SJSA1 (cell line): ENCODE measurements at regions not wholly inside any gene's neighbourhood (a gene's known extent, or its start where the extent isn't known, plus 50 kb on each side); places are given as distances from the start of the nearest gene placed in this dataset.

Experiments used
- DNase-seq, 2 experiments: peaks; one replicate each; pipeline ENCODE4 v3.0.0-alpha.2; 2015 to 2020; ENCODE audit warnings: low spot score in 2 of 2, low read depth in 1 of 2
- H3K27ac ChIP-seq: fragments of 250-450 bp; sonication (Bioruptor Pico); 2 replicates; pipeline ENCODE4 v1.5.1; 2020; ENCODE audit warnings: mild to moderate bottlenecking, moderate library complexity
- H3K27me3 ChIP-seq: fragments of 250-450 bp; sonication (Bioruptor Pico); replicated peaks from 2 replicates; pipeline ENCODE4 v1.5.1; 2020; ENCODE audit warnings: mild to moderate bottlenecking, moderate library complexity
- H3K36me3 ChIP-seq: fragments of 250-450 bp; sonication (Bioruptor Pico); 2 replicates; pipeline ENCODE4 v1.5.1; 2020; ENCODE audit warnings: mild to moderate bottlenecking
- H3K4me1 ChIP-seq: fragments of 250-450 bp; sonication (Bioruptor Pico); replicated peaks from 2 replicates; pipeline ENCODE4 v1.6.1; 2021; ENCODE audit warnings: mild to moderate bottlenecking
- H3K4me3 ChIP-seq: fragments of 250-450 bp; sonication (Bioruptor Pico); 2 replicates; pipeline ENCODE4 v1.5.1; 2020; ENCODE audit warnings: mild to moderate bottlenecking
- H3K9me3 ChIP-seq: fragments of 250-450 bp; sonication (Bioruptor Pico); replicated peaks from 2 replicates; pipeline ENCODE4 v1.5.1; 2020; ENCODE audit warnings: mild to moderate bottlenecking

DNA sequence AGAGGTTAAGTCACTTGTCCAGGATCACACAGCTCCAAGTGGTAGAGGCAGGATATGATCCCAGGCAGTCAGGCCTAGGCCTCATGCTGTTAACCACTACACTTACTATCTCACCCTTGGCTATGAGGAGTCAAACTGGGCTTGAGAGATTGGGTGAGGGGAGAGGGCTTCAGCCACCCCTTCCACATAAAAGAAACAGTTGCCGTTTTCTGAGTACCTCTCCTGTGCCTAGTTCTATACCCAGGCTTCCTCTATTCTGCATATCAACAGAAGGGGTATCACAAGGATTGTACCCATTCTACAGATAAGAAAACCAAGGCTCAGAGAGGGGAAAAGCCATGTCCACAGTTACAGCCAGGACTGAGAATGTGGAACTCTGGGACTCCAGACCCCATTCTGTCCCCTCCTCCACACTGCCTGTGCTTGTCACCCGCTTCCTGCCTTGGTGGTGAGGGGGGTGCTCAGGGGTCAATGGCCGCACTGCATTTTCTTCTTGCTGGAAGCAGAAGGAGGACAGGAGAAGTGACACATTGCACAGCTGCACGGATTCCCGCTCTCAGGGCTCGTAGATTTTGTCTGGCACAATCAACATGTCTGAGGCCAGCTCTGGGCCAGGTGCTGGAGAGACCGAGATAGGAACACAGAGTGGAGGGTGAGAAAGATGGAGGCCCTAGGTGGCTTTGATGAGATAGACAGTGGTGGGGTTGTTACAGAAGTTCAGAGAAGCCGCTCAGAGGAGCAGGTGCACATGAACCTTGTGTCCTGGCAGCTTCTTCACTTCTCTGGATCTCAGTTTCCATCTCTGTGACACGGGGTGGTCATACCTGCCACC lies 108.4 kb upstream of the PTPN1 start:
- DNase-seq = no peak
- Histone ChIP-seq H3K27me3 (no peaks in the 10 kb centered on the region), H3K9me3 (no peaks in the 10 kb centered on the region), H3K27ac (no peak overlapping the region), H3K4me1 (no peaks in the 10 kb centered on the region), H3K4me3 (no peak overlapping the region), H3K36me3 (no peaks in the 10 kb centered on the region)

DNA sequence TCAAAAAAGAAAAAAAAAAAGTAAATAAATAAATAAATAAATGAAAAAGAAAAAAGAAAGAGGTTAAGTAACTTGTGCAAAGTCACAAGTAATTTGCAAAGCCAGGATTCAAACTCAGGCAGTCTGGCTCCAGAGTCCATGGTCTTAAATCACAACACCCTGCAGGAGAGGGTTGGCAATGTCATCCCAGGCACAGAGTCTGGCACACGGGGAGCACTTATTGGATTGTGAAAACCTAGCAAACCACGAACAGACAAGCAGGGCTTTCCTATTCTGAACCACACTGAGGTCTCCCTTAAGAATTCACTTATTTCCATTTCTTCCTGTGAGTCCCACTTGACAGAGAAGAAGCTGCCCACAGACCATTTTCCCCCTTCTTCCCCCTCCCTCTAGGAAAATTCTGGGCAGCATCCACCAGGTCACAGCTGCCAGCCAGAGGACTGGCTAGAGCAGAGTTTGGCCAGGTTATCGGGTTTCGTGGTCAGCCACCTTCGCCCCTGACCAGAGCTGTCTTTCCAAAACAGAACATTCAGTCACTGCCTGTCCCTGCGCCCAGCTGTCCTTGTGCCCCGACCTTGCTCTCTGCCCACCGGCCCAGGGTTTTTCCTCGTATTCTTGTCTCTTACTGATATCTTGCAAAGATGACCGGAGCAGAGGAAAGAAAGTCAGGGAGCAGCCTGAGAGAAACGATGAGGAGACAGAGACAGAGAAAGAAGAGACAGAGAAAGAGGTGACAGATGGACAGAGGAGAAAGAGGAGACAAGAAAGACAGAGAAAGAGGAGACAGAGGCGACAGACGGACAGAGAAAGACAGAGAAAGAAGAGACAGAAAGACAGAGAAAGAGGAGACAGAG lies 106.4 kb upstream of the PTPN1 start:
- DNase-seq = no peak
- H3K4me1 ChIP-seq = no peaks in the 10 kb centered on the region
- no peaks in the 10 kb centered on the region for H3K36me3 ChIP-seq
- no peak overlapping the region for H3K27ac ChIP-seq
- no peak overlapping the region for H3K4me3 ChIP-seq
- no peaks in the 10 kb centered on the region for H3K9me3 ChIP-seq
- H3K27me3 ChIP-seq = no peaks in the 10 kb centered on the region

DNA sequence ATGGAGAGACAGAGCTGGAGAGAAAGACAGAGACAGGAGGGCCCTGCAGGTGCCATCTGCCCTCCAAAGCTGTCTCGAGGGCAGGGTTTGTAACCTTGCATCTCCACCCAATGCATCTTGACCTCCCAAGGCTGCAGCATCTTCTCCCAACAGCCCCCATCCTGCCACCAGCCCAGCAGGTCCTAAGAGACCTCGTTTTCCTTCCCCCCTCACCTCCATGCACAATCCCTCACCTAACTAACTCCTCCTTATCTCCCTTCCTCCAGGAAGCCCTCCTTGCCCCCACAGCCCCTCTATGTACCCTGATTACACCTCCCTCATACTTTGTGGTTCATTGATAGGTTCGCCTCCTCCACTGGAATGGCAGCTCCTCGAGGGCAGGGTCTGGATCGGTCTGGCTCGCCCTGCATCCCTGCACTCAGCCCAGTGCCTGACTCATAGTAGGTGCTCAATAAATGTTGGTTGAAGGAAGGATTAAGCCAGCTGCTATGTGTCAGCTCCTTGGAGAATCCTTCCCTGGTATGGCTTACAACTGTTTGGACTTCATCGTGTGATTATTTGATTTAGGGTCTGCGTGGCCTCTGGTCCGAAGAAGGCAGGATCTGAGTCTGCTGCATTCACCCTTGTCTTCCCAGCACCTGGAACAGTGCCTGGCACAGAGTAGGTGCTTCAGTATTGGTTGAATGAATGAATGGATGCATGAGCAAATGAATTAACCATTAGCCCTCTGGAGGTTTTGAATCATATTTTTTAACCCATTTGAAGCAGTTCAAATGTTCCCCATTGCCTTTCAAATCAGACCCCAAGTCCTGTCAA lies 105.6 kb upstream of the PTPN1 start:
- Histone ChIP-seq H3K27me3 (no peaks in the 10 kb centered on the region), H3K27ac (no peak overlapping the region), H3K36me3 (no peaks in the 10 kb centered on the region), H3K4me3 (no peak overlapping the region), H3K9me3 (no peaks in the 10 kb centered on the region), H3K4me1 (no peaks in the 10 kb centered on the region)
- DNase-seq = no peak

DNA sequence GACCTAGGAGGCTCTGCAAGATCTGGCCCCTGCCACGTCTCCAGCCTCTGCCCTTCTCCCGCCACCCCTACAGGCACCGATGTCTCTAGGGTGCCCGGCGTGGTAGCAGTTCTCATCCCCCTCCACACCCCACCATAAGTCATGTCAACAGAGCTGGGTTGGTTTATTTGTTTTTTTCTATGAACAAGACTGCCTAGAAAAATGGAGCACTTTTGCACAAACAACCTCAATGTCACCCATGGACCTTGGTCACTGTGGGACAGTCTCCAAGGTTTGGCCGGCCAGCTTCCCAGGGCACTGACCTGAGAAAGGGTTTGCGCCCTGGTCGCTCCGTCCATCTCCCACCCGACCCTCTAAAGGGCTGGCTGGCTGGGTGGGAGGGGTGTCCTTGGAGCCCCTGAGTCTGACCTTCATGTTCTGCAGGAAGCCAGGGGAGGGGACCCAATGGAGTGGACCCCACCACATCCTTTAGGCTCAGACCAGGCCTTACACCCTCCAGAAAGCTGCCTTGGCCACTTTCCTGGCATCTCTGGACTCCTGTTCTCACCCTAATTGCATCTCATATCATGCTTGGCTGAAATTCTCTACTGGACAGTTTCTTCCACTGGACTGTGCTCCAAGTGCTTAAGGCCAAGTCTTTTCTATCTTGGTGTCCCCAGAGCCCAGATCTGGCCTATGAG lies 104.8 kb upstream of the PTPN1 start:
- Histone ChIP-seq H3K27ac (no peak overlapping the region), H3K9me3 (no peaks in the 10 kb centered on the region), H3K4me3 (no peak overlapping the region), H3K36me3 (no peaks in the 10 kb centered on the region), H3K4me1 (no peaks in the 10 kb centered on the region), H3K27me3 (no peaks in the 10 kb centered on the region)
- no peak for DNase-seq

DNA sequence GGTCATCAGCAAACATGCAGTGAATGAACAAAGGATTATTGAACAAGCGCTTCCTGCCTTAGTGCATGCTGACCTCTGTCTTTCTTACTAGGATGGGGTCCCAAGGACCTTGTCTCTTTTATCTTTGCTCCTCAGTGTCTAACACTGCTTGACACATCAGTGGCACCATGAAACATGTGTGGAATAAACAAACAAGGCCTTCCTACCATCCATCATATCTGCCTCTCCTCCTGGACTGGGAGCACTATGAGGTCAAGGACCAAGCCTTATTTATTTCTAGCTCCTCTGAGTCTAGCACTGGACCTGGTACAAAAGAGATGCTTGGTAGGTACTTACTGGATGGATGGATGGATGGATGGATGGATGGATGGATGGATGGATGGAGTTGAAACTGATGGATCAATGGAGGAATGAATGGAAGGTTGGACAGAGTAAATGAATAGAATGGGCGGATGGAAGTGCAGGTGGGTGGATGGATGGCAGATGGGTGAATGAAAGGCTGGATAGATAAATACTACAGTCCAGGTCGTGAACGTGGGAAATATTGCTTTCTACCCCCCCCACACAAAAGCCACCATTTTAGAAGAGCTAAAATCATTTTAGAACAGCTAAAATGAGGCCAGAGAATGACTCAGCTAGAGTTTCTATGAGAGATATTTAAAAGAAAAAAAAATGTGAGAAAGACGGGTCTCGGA lies 104.1 kb upstream of the PTPN1 start:
- Histone ChIP-seq H3K27ac (no peak overlapping the region), H3K9me3 (no peaks in the 10 kb centered on the region), H3K4me3 (no peak overlapping the region), H3K4me1 (no peaks in the 10 kb centered on the region), H3K27me3 (no peaks in the 10 kb centered on the region), H3K36me3 (no peaks in the 10 kb centered on the region)
- no peak for DNase-seq

DNA sequence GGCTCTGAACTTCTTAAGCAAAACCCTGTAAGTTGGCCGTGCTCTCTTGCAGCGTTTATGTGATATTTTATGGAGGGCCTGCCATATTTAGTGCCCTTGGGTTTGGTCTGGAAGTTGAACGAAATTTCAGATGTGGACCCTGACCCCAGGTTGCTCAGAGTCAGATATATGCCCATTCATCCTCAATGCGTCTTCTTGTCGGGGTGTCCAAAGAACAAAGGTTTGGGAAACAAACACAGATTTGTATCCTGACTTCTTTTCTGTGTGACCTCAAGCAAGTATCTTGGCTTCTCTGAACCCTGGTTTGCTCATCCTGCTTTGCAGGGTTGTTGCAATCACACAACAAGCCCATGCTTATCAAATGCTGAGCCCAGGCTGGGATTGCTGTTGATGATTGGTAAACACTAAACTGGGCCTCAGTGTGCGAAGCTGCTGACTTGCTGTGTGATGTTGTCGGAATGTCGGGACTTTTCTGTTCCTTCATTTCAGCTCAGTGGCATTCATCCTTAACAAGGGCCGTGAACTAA lies 103.5 kb upstream of the PTPN1 start:
- Histone ChIP-seq H3K4me1 (no peaks in the 10 kb centered on the region), H3K9me3 (no peaks in the 10 kb centered on the region), H3K27me3 (no peaks in the 10 kb centered on the region), H3K4me3 (no peak overlapping the region), H3K27ac (no peak overlapping the region), H3K36me3 (no peaks in the 10 kb centered on the region)
- DNase-seq = no peak

DNA sequence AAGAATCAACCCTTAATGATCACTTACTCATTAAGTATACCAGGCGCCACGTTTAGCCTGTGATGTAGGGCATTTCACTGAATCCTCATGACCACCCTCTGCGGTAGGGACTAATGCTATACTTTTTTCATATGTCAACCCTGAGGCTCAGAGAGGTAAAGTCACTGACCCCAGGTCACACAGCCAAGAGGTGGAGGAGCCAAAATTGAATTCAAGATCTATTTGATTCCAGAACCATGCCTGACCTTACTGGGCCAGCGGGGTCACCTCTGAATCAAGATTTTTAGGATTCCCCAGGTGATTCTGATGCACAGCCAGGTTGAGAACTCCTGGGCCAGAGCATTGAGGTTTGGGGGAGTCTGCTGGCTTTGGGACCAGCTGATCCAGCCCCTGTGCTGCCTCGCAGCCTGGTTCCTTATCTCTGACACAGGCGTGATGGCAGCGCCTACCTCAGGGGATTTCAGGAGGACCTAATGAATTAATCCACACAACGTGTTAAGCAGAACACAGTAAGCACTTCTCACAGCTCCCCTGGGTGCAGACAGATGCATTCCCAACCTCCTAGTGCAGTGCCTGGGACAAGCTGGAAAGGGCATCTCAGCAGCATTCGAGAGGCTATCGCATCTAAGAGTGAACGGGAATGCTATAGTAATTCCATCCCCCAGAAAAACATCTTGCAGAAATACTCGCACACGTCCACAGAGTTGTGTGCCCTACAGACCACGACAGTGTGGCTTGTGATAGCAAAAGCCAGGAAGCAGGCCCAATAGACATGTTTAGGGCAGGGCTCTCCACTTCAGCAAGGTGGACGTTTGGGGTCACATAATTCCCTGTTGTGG lies 101.4 kb upstream of the PTPN1 start:
- Histone ChIP-seq H3K36me3 (no peaks in the 10 kb centered on the region), H3K27me3 (no peaks in the 10 kb centered on the region), H3K4me1 (no peaks in the 10 kb centered on the region)

DNA sequence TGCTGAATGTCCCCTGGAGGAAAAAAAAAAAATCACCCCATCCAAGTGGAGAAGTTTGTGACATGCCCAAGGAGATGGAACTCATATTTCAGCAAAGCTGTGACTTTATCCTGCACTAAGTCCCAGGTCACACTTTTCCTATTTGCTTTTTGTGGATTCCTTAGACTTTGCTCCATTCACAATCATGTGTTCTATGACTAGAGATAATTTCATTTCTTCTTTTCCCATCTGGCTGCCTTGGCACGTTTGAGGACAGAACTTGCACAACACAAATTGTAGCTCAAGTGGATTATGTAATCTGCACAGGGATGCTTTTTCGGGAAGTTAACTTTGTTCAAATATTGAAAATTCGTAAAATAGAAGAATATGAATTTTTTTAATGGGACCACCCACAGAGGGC lies 100.7 kb upstream of the PTPN1 start:
- Histone ChIP-seq H3K36me3 (no peaks in the 10 kb centered on the region), H3K9me3 (no peaks in the 10 kb centered on the region), H3K4me1 (no peaks in the 10 kb centered on the region), H3K4me3 (no peak overlapping the region), H3K27ac (no peak overlapping the region), H3K27me3 (no peaks in the 10 kb centered on the region)
- no peak for DNase-seq

More for the DNA sequence above, 101.4 kb upstream of the PTPN1 start:
- Histone ChIP-seq H3K27ac (no peak overlapping the region), H3K9me3 (no peaks in the 10 kb centered on the region), H3K4me3 (no peak overlapping the region)
- DNase-seq = no peak

DNA sequence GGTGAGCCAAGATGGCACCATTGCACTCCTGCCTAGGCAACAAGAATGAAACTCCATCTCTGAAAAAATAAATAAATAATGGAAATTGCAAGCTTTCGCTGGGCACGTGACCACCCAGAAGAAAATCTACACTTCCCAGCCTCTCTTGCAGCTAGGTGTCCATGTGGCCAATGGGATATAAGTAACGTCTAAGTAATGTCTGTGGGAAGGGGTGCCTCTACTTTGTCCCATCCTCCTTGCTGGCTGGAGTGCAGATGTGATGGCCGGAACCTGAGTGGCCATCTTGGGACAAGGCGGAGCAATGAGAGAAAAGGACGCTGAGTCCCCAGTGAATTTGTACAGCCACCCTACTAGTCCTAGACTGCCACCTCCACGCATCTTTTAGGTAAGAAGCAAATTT lies 99.8 kb upstream of the PTPN1 start:
- no peaks in the 10 kb centered on the region for H3K9me3 ChIP-seq
- H3K27me3 ChIP-seq = no peaks in the 10 kb centered on the region
- H3K27ac ChIP-seq = no peak overlapping the region

DNA sequence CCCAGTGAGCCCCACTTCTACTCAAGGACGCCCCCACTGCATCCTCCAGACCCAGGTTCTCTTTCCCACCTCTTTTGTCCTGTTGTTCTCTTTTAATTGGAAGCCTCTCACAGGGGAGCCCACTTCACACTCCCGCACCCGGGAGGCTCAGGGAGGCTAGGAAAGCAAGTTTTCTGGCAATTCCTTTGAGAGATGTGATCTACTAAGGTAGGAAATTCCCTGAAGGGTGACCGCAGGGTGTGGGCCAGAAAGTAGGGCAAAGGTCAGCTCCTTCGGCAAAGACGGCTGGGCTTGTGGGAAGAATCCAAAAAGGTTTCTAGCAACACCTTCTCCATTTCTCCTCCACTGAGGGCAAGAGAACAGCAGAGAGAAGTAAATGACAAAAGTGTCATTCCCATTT lies 98.1 kb upstream of the PTPN1 start:
- no peak overlapping the region for H3K27ac ChIP-seq
- H3K9me3 ChIP-seq = no peaks in the 10 kb centered on the region; the same call in 1 of the 2 replicates
- H3K27me3 ChIP-seq = no peaks in the 10 kb centered on the region
- H3K36me3 ChIP-seq = no peaks in the 10 kb centered on the region
- H3K4me3 ChIP-seq = no peak overlapping the region
- peaks cover 18% of the 10 kb centered on the region for H3K4me1 ChIP-seq
- no peak for DNase-seq

More for the DNA sequence above, 99.8 kb upstream of the PTPN1 start:
- Histone ChIP-seq H3K36me3 (no peaks in the 10 kb centered on the region), H3K4me3 (no peak overlapping the region), H3K4me1 (peaks cover 5% of the 10 kb centered on the region)
- no peak for DNase-seq

DNA sequence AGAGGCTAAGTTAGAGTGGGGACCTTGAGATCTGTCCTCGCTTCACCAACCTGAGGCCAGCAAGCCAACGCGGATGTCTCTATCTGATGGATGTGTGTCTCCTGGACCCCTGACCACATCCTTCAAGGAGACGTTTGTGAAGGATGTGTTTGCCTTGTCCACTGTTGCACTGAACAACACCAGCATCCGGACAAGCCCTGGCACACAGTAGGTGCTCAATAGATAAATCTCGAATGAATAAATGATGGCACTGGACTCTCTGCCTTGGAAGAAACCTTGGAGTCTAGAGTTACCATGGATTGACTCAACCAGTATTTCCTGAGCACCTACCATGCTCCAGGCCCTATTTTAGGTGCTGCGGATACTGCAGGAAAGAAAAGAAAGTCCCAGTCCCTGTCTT lies 97.7 kb upstream of the PTPN1 start:
- no peak for DNase-seq
- H3K27ac ChIP-seq = no peak overlapping the region
- no peaks in the 10 kb centered on the region for H3K27me3 ChIP-seq
- no peaks in the 10 kb centered on the region; the same call in 1 of the 2 replicates for H3K9me3 ChIP-seq
- H3K4me1 ChIP-seq = peaks cover 18% of the 10 kb centered on the region
- H3K36me3 ChIP-seq = no peaks in the 10 kb centered on the region
- no peak overlapping the region for H3K4me3 ChIP-seq

DNA sequence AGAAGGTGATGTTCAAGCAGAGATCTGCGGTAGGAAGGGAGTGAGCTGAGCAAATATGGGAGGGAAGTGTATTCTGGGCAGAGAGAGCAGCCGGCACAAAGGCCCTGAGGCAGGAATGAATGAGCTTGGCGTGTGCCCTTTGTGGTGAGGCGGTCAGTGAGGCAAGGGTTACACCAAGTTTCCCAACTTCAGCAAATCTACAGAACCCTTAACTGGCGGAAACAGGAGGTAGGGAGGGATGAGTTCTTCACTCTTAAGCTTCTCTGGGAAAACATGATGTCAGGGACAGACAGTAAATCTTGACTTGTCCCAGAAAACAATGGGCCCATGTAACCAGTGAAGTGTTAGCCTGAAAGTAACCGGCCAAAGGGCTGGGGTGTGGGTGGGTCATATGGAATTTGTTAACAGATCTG lies 97.1 kb upstream of the PTPN1 start:
- no peak for DNase-seq
- H3K4me3 ChIP-seq = no peak overlapping the region
- H3K36me3 ChIP-seq = no peaks in the 10 kb centered on the region
- H3K4me1 ChIP-seq = peaks cover 18% of the 10 kb centered on the region
- H3K27ac ChIP-seq = no peak overlapping the region
- no peaks in the 10 kb centered on the region; the same call in 1 of the 2 replicates for H3K9me3 ChIP-seq
- H3K27me3 ChIP-seq = no peaks in the 10 kb centered on the region
